ENCODE measurements at regions not wholly inside any gene's neighbourhood (a gene's known extent, or its start where the extent isn't known, plus 50 kb on each side); places are given as distances from the start of the nearest gene placed in this dataset.
"Not testable (repeated sequence)": the region's sequence is repeated elsewhere in the genome, so short reads cannot be mapped to it uniquely, and the experiment has no call there.

- Mint-ChIP-seq H3K36me3 (ENCODE audit: low read depth) (no peaks in the 10 kb centered on the region), H3K9me3 (no peaks in the 10 kb centered on the region), H3K4me1 (no peaks in the 10 kb centered on the region), H3K27me3 (no peaks in the 10 kb centered on the region), H3K27ac (no peak overlapping the region), H3K4me3 (no peak overlapping the region)
- no peak for DNase-seq
- CTCF ChIA-PET: no interaction called here
- POLR2A ChIA-PET: no interaction called here
These were observed 711.5 kb downstream of the CETN3 start for GRCh38 chr5:89698028-89698427.

- H3K9me3 Mint-ChIP-seq: no peaks in the 10 kb centered on the region
These were observed 712.0 kb downstream of the CETN3 start for GRCh38 chr5:89697581-89697980.

DNA sequence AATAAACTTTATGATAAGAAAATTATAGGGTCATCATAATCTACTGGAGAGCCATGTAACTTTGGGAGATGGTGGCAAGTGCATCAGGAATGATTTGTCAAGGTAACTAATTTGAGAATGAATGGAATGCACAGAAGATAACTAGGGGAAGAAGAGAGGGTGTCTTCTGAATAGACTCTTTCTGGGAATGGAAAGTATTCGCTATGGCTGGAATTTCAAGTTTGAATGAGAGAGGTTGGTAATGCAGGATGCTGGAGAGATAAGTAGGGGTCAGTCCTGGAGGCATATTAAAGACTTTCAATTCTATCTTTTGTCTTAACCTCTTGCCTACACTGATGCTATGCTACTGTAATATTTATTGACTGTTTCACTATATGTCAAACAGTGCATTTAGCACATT, 714.2 kb downstream of the CETN3 start:
- H3K27me3 Mint-ChIP-seq: no peaks in the 10 kb centered on the region
- no peak for DNase-seq
- ChIA-PET CTCF (no interaction called here), POLR2A (no interaction called here)
- H3K9me3 Mint-ChIP-seq: no peaks in the 10 kb centered on the region
- H3K4me1 Mint-ChIP-seq: no peaks in the 10 kb centered on the region
- H3K27ac Mint-ChIP-seq: no peak overlapping the region
- H3K36me3 Mint-ChIP-seq (ENCODE audit: low read depth): no peaks in the 10 kb centered on the region
- H3K4me3 Mint-ChIP-seq: no peak overlapping the region

More at GRCh38 chr5:89697581-89697980, 712.0 kb downstream of the CETN3 start:
- ChIA-PET CTCF (no interaction called here), POLR2A (no interaction called here)
- H3K27me3 Mint-ChIP-seq: no peaks in the 10 kb centered on the region
- no peak overlapping the region for H3K4me3 Mint-ChIP-seq
- no peak for DNase-seq
- H3K27ac Mint-ChIP-seq: no peak overlapping the region
- no peaks in the 10 kb centered on the region for H3K36me3 Mint-ChIP-seq (ENCODE audit: low read depth)
- no peaks in the 10 kb centered on the region for H3K4me1 Mint-ChIP-seq

DNA sequence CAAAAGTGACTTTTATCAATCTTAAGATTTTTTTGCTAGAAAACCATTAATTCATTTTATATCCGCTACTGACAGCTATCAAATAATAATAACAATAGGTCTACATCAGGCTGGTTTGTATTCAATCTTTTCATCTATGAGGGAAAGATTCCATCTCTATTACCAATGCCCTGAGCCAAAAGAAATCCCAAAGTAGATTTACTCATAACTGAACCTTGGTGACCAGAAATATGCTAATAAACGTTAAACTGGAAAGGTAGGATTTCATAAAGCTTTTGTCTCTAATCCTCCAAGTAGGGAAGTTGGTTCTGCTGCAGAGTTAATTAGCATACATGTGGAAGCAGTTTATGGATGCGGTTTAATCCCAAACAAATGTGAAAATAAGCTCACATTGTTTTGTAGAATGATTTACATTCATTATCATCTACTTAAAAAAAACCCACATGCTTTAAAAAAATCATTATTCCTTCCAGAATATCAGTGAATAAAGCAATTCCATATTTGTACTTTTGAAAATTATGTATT, 715.5 kb downstream of the CETN3 start:
- CTCF ChIA-PET: no interaction called here
- H3K27ac Mint-ChIP-seq: no peak overlapping the region
- no peaks in the 10 kb centered on the region for H3K4me1 Mint-ChIP-seq
- H3K9me3 Mint-ChIP-seq: no peaks in the 10 kb centered on the region
- H3K36me3 Mint-ChIP-seq (ENCODE audit: low read depth): no peaks in the 10 kb centered on the region
- no peak for DNase-seq
- POLR2A ChIA-PET: no interaction called here
- H3K4me3 Mint-ChIP-seq: no peak overlapping the region
- H3K27me3 Mint-ChIP-seq: no peaks in the 10 kb centered on the region

GRCh38 chr5:89690331-89690730, 719.2 kb downstream of the CETN3 start:
- ChIA-PET POLR2A (no interaction called here), CTCF (no interaction called here)
- Mint-ChIP-seq H3K4me3 (no peak overlapping the region), H3K27ac (no peak overlapping the region), H3K27me3 (no peaks in the 10 kb centered on the region), H3K9me3 (no peaks in the 10 kb centered on the region), H3K4me1 (no peaks in the 10 kb centered on the region), H3K36me3 (ENCODE audit: low read depth) (no peaks in the 10 kb centered on the region)
- no peak for DNase-seq

- no peaks in the 10 kb centered on the region for H3K9me3 Mint-ChIP-seq
- no peak for DNase-seq
- ChIA-PET CTCF (no interaction called here), POLR2A (no interaction called here)
- H3K27me3 Mint-ChIP-seq: no peaks in the 10 kb centered on the region
- no peak overlapping the region for H3K4me3 Mint-ChIP-seq
- H3K4me1 Mint-ChIP-seq: no peaks in the 10 kb centered on the region
- no peaks in the 10 kb centered on the region for H3K36me3 Mint-ChIP-seq (ENCODE audit: low read depth)
- H3K27ac Mint-ChIP-seq: no peak overlapping the region
These were observed 723.3 kb downstream of the CETN3 start for GRCh38 chr5:89686081-89686765.

DNA sequence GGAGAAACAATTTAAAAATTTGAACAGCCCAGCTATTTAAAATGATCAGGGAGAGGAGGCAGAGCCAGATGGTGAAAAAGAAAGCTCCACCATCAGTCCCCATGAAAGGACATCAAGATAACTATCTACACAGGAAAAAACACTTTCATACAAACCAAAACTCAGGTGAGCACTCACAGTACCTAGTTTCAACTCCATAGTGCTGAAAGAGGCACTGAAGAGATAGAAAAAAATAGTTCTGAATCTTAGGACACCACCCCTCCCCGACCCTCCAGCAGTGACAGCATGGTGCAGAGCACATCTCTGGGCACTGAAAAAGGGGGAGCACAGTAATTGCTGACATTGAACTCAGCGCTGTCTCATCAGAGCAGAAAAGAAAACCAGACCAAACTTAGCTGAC, 732.9 kb downstream of the CETN3 start:
- CTCF ChIA-PET: no interaction called here
- Mint-ChIP-seq H3K4me1 (no peaks in the 10 kb centered on the region), H3K9me3 (no peaks in the 10 kb centered on the region), H3K4me3 (no peak overlapping the region), H3K27ac (no peak overlapping the region), H3K27me3 (no peaks in the 10 kb centered on the region), H3K36me3 (ENCODE audit: low read depth) (no peaks in the 10 kb centered on the region)
- POLR2A ChIA-PET: no interaction called here
- DNase-seq: no peak

DNA sequence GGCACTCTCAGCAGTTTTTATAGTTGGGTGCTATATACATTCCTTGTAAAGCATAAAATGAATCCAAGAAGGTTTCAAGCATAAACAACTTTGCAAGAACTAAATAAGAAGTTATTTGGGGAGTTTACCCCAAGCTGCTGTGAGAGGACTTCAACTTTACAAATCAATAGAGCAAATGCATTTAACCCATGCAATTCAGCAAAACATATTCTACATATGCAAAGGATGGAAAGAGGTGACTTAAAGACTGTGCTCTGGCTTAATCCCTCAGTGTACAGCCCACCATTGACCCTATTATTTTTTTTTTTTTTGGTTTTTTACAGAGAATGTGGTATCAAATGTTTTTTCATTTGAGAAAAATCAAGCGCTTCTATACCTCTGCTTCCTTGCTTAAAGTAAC, 736.5 kb downstream of the CETN3 start:
- Mint-ChIP-seq H3K27ac (no peak overlapping the region), H3K36me3 (ENCODE audit: low read depth) (no peaks in the 10 kb centered on the region), H3K4me1 (no peaks in the 10 kb centered on the region), H3K4me3 (no peak overlapping the region), H3K9me3 (no peaks in the 10 kb centered on the region), H3K27me3 (no peaks in the 10 kb centered on the region)
- ChIA-PET CTCF (no interaction called here), POLR2A (no interaction called here)
- DNase-seq: no peak

DNA sequence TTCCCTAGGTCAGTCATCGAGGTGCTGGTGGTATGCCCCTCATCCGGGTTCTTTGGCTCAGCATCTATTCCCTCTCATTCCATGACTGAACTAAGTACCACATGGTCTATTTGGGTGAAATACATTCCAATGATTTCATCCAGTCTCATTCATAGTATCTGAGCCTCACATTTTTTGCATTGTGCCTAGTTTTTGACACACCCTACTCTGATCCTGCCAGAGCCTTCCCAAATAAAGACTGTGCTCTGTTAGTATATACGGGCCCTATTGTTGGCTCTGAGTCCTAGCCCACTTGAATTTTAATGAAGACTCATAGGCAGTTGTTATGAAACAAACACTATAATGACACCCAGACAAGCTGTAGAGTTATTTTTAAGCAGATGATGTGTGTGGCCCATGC, 740.7 kb downstream of the CETN3 start:
- no peaks in the 10 kb centered on the region for H3K4me1 Mint-ChIP-seq
- ChIA-PET CTCF (no interaction called here), POLR2A (no interaction called here)
- DNase-seq: no peak
- no peaks in the 10 kb centered on the region for H3K27me3 Mint-ChIP-seq
- H3K9me3 Mint-ChIP-seq: no peaks in the 10 kb centered on the region
- no peaks in the 10 kb centered on the region for H3K36me3 Mint-ChIP-seq (ENCODE audit: low read depth)
- H3K4me3 Mint-ChIP-seq: no peak overlapping the region
- no peak overlapping the region for H3K27ac Mint-ChIP-seq

DNA sequence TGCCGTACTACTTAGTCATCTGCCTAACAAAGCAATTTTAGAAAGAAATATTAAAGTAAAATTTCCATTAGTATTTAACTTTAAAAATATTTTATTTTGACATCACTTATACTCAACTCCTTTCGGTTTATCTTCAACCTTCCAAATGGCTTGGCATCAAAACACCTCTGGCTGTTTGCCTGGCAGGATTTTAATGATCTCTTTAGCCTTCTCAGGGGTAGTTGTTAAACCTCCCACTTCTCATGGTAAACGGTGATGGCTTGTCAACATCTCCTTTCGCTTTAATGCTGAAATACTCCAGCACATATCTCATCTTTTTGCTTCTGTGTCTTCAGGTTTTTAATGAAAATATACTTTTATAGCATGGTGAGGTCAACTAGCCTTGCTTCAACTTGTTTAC, 747.1 kb downstream of the CETN3 start:
- POLR2A ChIA-PET: no interaction called here

DNA sequence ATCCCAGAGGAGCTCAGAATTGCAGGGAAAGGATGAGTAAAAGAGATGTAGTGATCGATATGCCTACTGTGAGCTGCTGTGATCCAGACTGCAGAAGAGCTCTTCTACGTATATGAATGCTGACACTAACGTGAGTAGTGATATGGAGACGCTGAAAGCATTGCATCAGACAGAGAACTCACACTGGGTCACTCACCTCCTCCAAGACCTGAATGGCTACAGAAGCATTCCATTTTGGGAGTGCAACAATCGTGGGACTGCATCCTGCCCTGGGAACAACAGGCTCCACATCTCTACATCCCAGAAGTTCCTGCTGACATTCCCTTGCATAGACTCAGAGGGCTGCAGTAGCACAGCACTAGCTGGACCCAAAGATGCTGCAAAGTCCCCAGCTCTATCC, 755.9 kb upstream of the MEF2C start:
- no peak for DNase-seq
- peaks cover 2% of the 10 kb centered on the region for H3K9me3 Mint-ChIP-seq
- no peak overlapping the region for H3K4me3 Mint-ChIP-seq
- no peaks in the 10 kb centered on the region for H3K36me3 Mint-ChIP-seq (ENCODE audit: low read depth)
- H3K27me3 Mint-ChIP-seq: no peaks in the 10 kb centered on the region
- ChIA-PET CTCF (no interaction called here), POLR2A (no interaction called here)
- H3K27ac Mint-ChIP-seq: no peak overlapping the region
- H3K4me1 Mint-ChIP-seq: no peaks in the 10 kb centered on the region

More for the DNA sequence above, 747.1 kb downstream of the CETN3 start:
- H3K9me3 Mint-ChIP-seq: no peaks in the 10 kb centered on the region
- no peaks in the 10 kb centered on the region for H3K36me3 Mint-ChIP-seq (ENCODE audit: low read depth)
- H3K27me3 Mint-ChIP-seq: no peaks in the 10 kb centered on the region
- DNase-seq: no peak
- H3K4me3 Mint-ChIP-seq: no peak overlapping the region
- no peaks in the 10 kb centered on the region for H3K4me1 Mint-ChIP-seq
- CTCF ChIA-PET: no interaction called here
- H3K27ac Mint-ChIP-seq: no peak overlapping the region

- H3K4me1 Mint-ChIP-seq, POLR2A ChIA-PET: not testable (repeated sequence)
These were observed 751.2 kb upstream of the MEF2C start for GRCh38 chr5:89634176-89634575.

DNA sequence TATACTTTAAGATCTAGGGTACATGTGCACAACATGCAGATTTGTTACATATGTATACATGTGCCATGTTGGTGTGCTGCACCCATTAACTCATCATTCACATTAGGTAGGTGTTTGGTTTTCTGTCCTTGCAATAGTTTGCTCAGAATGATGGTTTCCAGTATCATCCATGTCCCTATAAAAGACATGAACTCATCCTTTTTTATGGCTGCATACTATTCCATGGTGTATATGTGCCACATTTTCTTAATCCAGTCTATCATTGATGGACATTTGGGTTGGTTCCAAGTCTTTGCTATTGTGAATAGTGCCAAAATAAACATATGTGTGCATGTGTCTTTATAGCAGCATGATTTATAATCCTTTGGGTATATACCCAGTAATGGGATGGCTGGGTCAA, 747.1 kb upstream of the MEF2C start:
- CTCF ChIA-PET; H3K27ac Mint-ChIP-seq; H3K36me3 Mint-ChIP-seq (ENCODE audit: low read depth); H3K4me3 Mint-ChIP-seq; H3K27me3 Mint-ChIP-seq; H3K9me3 Mint-ChIP-seq; H3K4me1 Mint-ChIP-seq; POLR2A ChIA-PET; DNase-seq: not testable (repeated sequence)

More at GRCh38 chr5:89634176-89634575, 751.2 kb upstream of the MEF2C start:
- DNase-seq; H3K4me3 Mint-ChIP-seq; CTCF ChIA-PET; H3K27ac Mint-ChIP-seq; H3K36me3 Mint-ChIP-seq (ENCODE audit: low read depth); H3K9me3 Mint-ChIP-seq; H3K27me3 Mint-ChIP-seq: not testable (repeated sequence)

- CTCF ChIA-PET: no interaction called here
- H3K4me3 Mint-ChIP-seq: no peak overlapping the region
These were observed 746.1 kb upstream of the MEF2C start for GRCh38 chr5:89628876-89629635.

More at GRCh38 chr5:89628876-89629635, 746.1 kb upstream of the MEF2C start:
- H3K27me3 Mint-ChIP-seq: no peaks in the 10 kb centered on the region
- no peak for DNase-seq
- H3K4me1 Mint-ChIP-seq: no peaks in the 10 kb centered on the region
- H3K27ac Mint-ChIP-seq: no peak overlapping the region
- peaks cover 4% of the 10 kb centered on the region for H3K9me3 Mint-ChIP-seq
- POLR2A ChIA-PET: no interaction called here
- no peaks in the 10 kb centered on the region for H3K36me3 Mint-ChIP-seq (ENCODE audit: low read depth)
